Sigmoid colon (tissue), 6 donors: ENCODE measurements at regions not wholly inside any gene's neighbourhood (a gene's known extent, or its start where the extent isn't known, plus 50 kb on each side); places are given as distances from the start of the nearest gene placed in this dataset.

Experiments used
- DNase-seq: peaks from one replicate; pipeline ENCODE4 v3.0.0-alpha.2; 2019
- H3K27ac ChIP-seq, 4 donors: fragments of 200-600 bp; sonication (generic); one replicate each; pipeline ENCODE4 v1.5.1; 2016 to 2019; ENCODE audit warnings: mild to moderate bottlenecking in 1 of 4
- H3K27me3 ChIP-seq, 3 donors: fragments of 200-600 bp; sonication (generic); one replicate each; pipeline ENCODE4 v1.5.1; 2019; ENCODE audit warnings: mild to moderate bottlenecking in 1 of 3
- H3K36me3 ChIP-seq, 4 donors: fragments of 200-600 bp; sonication (generic); one replicate each; pipeline ENCODE4 v1.5.1; 2016 to 2019
- H3K4me1 ChIP-seq, 4 donors: fragments of 200-600 bp; sonication (generic); one replicate each; pipeline ENCODE4 v1.5.1; 2017 to 2019
- H3K4me3 ChIP-seq, 4 donors: fragments of 200-600 bp; sonication (generic); one replicate each; pipeline ENCODE4 v1.5.1; 2017 to 2019; ENCODE audit warnings: mild to moderate bottlenecking in 2 of 4, moderate library complexity in 1 of 4
- H3K9me3 ChIP-seq, 4 donors: fragments of 200-600 bp in 3 of 4; sonication (generic) in 3 of 4; one replicate each; pipeline versions ENCODE4 v1.5.1 to v1.6.1; 2013 to 2019
- EP300 ChIP-seq, 4 donors: sonication (generic); formaldehyde crosslinking; IDR thresholded peaks; one replicate each; pipeline ENCODE4 v1.6.1; 2017; ENCODE audit warnings: antibody characterized with exemption in 4 of 4
- POLR2A ChIP-seq, 2 donors: fragments of 450-650 bp; IDR thresholded peaks; one replicate each; pipeline ENCODE4 v1.6.1; 2016; ENCODE audit warnings: antibody characterized with exemption in 2 of 2, mild to moderate bottlenecking in 2 of 2, moderate library complexity in 2 of 2
- POLR2AphosphoS5 ChIP-seq, 4 donors: sonication (generic); formaldehyde crosslinking; IDR thresholded peaks; one replicate each; pipeline ENCODE4 v1.6.1; 2017; ENCODE audit warnings: antibody characterized with exemption in 4 of 4
- WGBS, 2 donors: extraction: QIAGEN DNeasy Blood & Tissue Kit; methylation state at CpG; one replicate each; pipeline ENCODE4 v1.1.7; 2013; 5-methylcytosine and 5-hydroxymethylcytosine counted together
- intact Hi-C: fragments of 100-400 bp; cut with DNase I; formaldehyde crosslinking; loops from one replicate; pipeline ENCODE4 v1.15.1; 2023
- TF ChIP-seq, protein P1 (sequence below), 4 experiments: fragments of 450-650 bp in 3 of 4; fragments of 200-600 bp in 1 of 4; IDR thresholded peaks; one replicate each; pipeline ENCODE4 v1.5.1; 2016 to 2019; ENCODE audit warnings: antibody characterized with exemption in 4 of 4, mild to moderate bottlenecking in 3 of 4, moderate library complexity in 2 of 4
- donor health status: healthy with polysubstance abuse.
- donor health status: healthy.

DNA sequence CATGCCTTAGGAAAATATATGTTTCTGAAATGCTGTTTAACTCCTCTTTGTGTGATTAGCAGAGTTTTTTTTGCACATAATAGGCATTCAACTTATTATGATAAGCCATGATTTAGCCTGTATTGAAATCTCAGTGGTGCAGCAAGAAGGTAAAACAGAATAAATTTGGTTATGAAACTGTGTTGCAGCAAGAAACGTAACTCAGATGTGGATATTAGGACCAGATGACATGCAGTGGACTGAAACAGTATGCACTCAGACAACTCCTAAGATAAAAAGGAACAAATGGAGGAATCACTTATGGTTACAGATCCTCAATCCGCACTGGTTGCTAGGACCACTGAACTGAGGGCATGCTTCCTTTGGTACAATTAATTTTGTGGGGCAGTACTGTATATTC is 254.2 kb upstream of the HSF2 start:
- TF ChIP-seq EP300 (IDR thresholded peaks at IDR 0.05) = no peak
- no peak for TF ChIP-seq POLR2AphosphoS5 (IDR thresholded peaks at IDR 0.05)
- no peak for TF ChIP-seq POLR2A (IDR thresholded peaks at IDR 0.05)
- TF ChIP-seq, protein P1, sequence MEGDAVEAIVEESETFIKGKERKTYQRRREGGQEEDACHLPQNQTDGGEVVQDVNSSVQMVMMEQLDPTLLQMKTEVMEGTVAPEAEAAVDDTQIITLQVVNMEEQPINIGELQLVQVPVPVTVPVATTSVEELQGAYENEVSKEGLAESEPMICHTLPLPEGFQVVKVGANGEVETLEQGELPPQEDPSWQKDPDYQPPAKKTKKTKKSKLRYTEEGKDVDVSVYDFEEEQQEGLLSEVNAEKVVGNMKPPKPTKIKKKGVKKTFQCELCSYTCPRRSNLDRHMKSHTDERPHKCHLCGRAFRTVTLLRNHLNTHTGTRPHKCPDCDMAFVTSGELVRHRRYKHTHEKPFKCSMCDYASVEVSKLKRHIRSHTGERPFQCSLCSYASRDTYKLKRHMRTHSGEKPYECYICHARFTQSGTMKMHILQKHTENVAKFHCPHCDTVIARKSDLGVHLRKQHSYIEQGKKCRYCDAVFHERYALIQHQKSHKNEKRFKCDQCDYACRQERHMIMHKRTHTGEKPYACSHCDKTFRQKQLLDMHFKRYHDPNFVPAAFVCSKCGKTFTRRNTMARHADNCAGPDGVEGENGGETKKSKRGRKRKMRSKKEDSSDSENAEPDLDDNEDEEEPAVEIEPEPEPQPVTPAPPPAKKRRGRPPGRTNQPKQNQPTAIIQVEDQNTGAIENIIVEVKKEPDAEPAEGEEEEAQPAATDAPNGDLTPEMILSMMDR (IDR thresholded peaks at IDR 0.05) = no peak
- Histone ChIP-seq H3K4me3 (no peak overlapping the region), H3K4me1 (no peaks in the 10 kb centered on the region), H3K9me3 (no peaks in the 10 kb centered on the region), H3K27me3 (no peaks in the 10 kb centered on the region), H3K27ac (no peak overlapping the region), H3K36me3 (no peaks in the 10 kb centered on the region)
- intact Hi-C loops = no loop called here
- DNase-seq = no peak
- 55 to 74% methylated on average over 2 of the region's 2 CpGs for WGBS, 2 donors

DNA sequence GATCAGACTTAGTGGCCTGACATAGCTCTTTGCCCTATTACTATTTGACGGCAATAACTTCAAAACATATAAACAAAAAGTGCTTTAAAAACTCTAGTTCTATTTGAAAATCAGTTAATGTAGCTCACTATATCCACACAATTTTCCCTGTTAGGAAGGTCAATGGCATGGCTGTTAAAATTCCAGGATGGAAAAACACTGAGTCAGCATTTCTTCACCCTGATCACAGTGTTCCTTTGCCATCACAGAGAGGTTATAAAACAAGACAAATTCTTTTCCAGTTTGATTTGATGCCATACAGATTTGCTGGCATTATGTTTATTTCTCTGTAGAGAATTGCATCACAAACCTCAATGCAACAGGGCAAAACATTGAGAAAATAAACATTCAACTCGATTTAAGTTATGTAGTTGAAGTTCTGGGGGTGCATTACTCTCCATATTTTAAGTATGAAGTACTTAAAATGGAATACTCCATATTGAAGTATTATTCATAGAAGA is 253.7 kb upstream of the HSF2 start:
- Histone ChIP-seq H3K27ac (no peak overlapping the region), H3K9me3 (no peaks in the 10 kb centered on the region), H3K27me3 (no peaks in the 10 kb centered on the region), H3K4me1 (no peaks in the 10 kb centered on the region), H3K36me3 (no peaks in the 10 kb centered on the region), H3K4me3 (no peak overlapping the region)
- no peak for DNase-seq
- intact Hi-C loops = no loop called here
- WGBS, 2 donors = 43 to 65% methylated on average over 2 of the region's 2 CpGs
- TF ChIP-seq POLR2A (IDR thresholded peaks at IDR 0.05) (no peak), EP300 (IDR thresholded peaks at IDR 0.05) (no peak), POLR2AphosphoS5 (IDR thresholded peaks at IDR 0.05) (no peak)
- TF ChIP-seq, protein P1 (IDR thresholded peaks at IDR 0.05) = no peak

DNA sequence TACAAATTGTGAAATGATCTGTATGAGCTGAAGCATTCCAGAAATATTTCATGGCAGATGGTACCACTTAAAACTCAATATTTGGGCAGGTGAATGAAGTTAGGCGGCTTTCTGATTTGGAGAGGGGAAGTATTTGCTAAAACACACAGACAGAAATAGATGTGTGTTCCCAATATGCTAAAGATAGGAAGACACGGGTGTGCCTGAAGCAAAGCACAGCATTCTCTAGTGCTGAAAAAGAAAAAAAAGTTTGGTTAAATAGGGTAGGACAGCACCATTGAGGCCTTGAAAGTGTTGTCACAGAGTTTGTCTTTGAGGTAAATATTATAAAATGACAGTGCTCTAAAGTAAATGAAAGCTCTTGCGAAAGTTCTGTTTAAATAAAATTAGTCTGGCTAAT is 252.2 kb upstream of the HSF2 start:
- peak overlapping the region in 1 of 4 donors; percentile 63 for H3K27ac ChIP-seq
- whole genome bisulfite sequencing, 2 donors = 48 to 73% methylated on average over 3 of the region's 3 CpGs
- H3K9me3 ChIP-seq = no peaks in the 10 kb centered on the region
- no peaks in the 10 kb centered on the region for H3K4me1 ChIP-seq
- H3K27me3 ChIP-seq = no peaks in the 10 kb centered on the region
- TF ChIP-seq EP300 (IDR thresholded peaks at IDR 0.05) = no peak
- TF ChIP-seq, protein P1 (IDR thresholded peaks at IDR 0.05) = no peak
- no peak for TF ChIP-seq POLR2A (IDR thresholded peaks at IDR 0.05)
- intact Hi-C loops = no loop called here
- DNase-seq = no peak
- H3K4me3 ChIP-seq = no peak overlapping the region
- no peaks in the 10 kb centered on the region for H3K36me3 ChIP-seq

DNA sequence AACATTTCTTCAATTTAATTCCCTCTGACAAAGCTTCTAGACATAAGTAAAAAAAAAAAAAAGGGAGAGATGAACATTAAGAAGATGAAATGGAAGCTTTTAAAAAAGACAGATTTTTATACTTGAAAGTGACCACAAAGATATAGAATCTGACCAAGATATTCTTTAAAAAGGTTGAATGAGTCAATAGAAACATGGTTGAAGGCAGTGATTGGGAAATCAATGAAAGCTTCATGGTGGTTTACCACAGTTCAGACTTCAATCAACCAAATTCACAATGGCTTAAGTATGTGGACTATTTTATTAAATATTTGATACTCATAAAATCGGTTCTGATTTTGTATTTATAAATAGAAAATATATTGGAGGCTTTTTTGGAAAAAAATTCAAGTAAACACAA is 248.4 kb upstream of the HSF2 start:
- TF ChIP-seq, protein P1 (IDR thresholded peaks at IDR 0.05) = no peak
- no peak for TF ChIP-seq POLR2AphosphoS5 (IDR thresholded peaks at IDR 0.05)
- TF ChIP-seq EP300 (IDR thresholded peaks at IDR 0.05) = no peak
- no peak for TF ChIP-seq POLR2A (IDR thresholded peaks at IDR 0.05)
- intact Hi-C loops = no loop called here
- H3K9me3 ChIP-seq = no peaks in the 10 kb centered on the region
- WGBS, 2 donors = 8 to 51% methylated on average over 1 of the region's 1 CpG
- DNase-seq = no peak
- peak overlapping the region in 1 of 4 donors; percentile 39 for H3K27ac ChIP-seq
- no peaks in the 10 kb centered on the region for H3K4me1 ChIP-seq
- H3K4me3 ChIP-seq = no peak overlapping the region
- H3K27me3 ChIP-seq = no peaks in the 10 kb centered on the region
- no peaks in the 10 kb centered on the region for H3K36me3 ChIP-seq

DNA sequence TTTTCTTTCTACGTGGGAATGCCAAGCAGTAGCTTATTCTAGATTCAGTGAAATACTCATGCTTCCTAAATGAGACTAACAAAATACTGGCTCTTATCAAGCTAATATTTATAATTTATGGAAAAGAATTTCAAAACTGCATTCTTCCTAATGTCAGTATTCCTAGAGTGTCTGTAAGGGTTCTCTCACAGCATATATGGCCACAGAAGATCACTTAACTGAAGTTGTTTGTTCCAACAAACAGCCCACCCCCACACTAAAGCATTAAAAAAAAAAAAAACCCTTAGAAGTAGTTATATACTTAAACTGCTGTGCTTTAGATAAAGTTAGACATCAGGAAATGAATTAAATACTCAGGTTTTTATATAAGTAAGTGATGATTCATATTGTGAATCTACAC is 247.7 kb upstream of the HSF2 start:
- H3K36me3 ChIP-seq = no peaks in the 10 kb centered on the region
- no peak for TF ChIP-seq POLR2A (IDR thresholded peaks at IDR 0.05)
- TF ChIP-seq POLR2AphosphoS5 (IDR thresholded peaks at IDR 0.05) = no peak
- no peak for TF ChIP-seq EP300 (IDR thresholded peaks at IDR 0.05)
- TF ChIP-seq, protein P1 (IDR thresholded peaks at IDR 0.05) = no peak
- peak overlapping the region in 1 of 4 donors; percentile 39 for H3K27ac ChIP-seq
- H3K4me3 ChIP-seq = no peak overlapping the region
- H3K9me3 ChIP-seq = no peaks in the 10 kb centered on the region
- WGBS, 2 donors = 75 to 80% methylated on average over 1 of the region's 1 CpG
- no peaks in the 10 kb centered on the region for H3K27me3 ChIP-seq
- no peaks in the 10 kb centered on the region for H3K4me1 ChIP-seq
- DNase-seq = no peak
- intact Hi-C loops = no loop called here
